NCI-H345 treated with DMSO at 0.1 percent for 48 hours (cell line): ENCODE measurements at regions not wholly inside any gene's neighbourhood (a gene's known extent, or its start where the extent isn't known, plus 50 kb on each side); places are given as distances from the start of the nearest gene placed in this dataset.
"Not testable (repeated sequence)": the region's sequence is repeated elsewhere in the genome, so short reads cannot be mapped to it uniquely, and the experiment has no call there.

Source experiments
- DNase-seq: peaks from one replicate; lab custom pipeline; 2025; ENCODE audit not compliant: unreplicated experiment; lab: John Stamatoyannopoulos, UW

- DNase-seq: no peak
Observed at GRCh38 chr7:142445019-142445686, 187.3 kb upstream of the PRSS58 start.

DNA sequence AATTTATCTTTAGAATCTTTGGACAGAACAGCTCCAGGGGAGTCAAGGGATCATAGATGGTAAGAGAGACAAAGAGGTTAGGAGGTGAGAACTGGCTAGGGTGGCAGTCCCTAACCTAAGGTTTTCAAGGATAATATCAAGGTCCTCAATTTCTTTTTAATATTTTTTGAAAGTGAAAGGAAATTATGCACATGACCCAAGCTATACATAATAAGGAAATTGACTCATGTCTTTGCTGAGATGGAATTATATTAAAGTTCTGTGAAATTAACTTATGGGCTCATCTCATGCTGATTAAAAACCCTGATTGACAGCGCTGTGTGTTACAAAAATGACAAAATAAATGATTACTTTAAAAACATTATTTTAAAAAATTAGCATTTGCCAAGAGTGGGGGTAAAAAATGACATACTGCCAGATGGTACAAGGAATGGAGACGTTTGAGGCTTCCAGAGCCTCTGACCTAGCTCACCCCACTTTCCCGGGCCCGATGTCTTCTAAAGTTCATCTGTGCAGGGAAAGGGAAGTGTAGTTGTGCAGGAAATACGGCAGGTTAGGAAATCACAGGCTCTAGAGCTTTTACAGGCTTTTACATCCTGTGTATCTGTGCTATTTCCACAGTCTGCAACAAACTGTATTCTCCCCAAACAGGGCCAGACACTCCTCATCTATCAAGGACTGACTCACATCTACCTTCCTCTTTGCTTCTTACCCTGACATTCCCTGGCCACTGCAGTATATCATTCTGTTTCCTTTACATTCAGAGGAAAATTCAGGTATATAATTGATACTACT is 185.6 kb upstream of the PRSS58 start:
- DNase-seq: no peak

- no peak for DNase-seq
Observed at GRCh38 chr7:142442396-142442795, 184.5 kb upstream of the PRSS58 start.

GRCh38 chr7:142440906-142441411 is 183.1 kb upstream of the PRSS58 start:
- no peak for DNase-seq

- DNase-seq: no peak
Observed at GRCh38 chr7:142440219-142440905, 182.5 kb upstream of the PRSS58 start.

DNA sequence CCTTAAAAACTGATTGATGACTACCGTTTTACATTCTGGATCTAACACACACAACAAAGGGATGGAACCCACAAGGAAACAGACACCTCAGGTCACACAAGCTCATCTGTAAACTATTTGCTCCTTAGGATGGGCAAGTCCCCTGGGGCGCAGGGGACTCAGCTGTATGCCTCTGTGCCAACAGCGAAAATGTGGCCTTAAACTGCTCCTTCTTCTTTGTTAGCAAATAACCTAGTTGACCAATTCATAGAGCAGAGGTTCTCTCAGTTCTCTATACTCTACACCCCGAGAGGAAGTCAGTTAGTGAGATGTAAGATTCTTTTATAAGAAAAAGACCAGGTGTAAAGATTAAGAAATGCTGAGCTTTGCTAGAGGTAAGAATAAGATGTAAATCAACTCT is 181.9 kb upstream of the PRSS58 start:
- no peak for DNase-seq

DNA sequence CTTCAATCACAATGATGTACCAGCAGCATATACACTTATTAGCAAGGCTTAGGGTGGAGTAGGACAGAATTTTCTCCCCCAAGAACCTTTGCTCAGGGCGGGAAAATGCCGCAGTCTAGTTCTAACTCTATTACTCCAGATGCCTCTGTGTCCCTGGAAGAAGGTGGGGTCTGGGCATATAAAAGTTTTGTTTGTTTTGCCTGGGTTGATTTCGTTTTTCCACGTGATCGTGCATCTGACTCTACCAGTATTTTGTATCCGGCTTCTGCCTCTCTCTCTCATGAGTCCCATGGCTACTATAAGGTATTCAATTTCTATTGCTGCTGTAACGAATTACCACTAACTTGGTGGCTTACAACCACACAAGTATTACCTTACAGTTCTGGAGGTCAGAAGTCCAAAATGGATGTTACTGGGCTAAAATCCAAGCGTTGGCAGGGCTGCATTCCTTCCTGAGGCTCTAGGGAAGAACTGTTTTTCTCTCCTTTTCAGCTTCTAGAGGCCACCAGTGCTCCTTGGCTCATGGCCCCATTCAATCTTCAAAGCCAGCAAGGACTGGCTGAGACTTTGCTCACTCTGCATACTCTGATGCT is 181.2 kb upstream of the PRSS58 start:
- DNase-seq: no peak

GRCh38 chr7:142438235-142438922 is 180.5 kb upstream of the PRSS58 start:
- no peak for DNase-seq

DNA sequence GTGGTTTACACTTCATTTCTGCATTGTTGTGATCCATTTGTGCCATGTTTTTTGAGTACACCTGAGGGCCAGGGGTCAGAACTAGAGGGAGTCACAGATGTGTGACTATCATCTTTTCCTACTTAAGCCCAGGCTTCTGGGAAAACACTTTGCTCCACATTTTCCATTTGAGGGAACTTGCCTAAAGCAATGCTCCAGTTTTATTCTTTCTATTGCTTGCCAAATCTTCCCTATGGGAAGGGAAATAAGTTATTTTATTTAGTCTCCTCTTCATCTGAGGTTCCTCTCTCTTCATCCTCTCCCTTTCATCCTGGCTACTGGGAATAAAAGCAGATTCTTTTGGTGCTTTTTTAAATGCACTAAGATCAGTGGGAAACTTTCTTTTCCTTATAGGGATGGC is 179.9 kb upstream of the PRSS58 start:
- DNase-seq: no peak

- no peak for DNase-seq
Observed at GRCh38 chr7:142436601-142437000, 178.7 kb upstream of the PRSS58 start.

DNA sequence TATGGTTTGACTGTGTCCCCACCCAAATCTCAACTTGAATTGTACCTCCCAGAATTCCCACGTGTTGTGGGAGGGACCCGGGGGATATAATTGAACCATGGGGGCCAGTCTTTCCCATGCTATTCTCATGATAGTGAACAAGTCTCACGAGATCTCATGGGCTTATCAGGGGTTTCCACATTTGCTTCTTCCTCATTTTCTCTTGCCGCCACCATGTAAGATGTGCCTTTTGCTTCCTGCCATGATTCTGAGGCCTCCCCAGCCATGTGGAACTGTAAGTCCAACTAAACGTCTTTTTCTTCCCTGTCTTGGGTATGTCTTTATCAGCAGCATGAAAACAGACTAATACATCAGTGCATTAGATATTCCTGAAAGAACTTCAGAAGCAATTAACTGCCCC is 177.7 kb upstream of the PRSS58 start:
- DNase-seq: not testable (repeated sequence)

GRCh38 chr7:142434666-142435167 is 176.9 kb upstream of the PRSS58 start:
- no peak for DNase-seq

- not testable (repeated sequence) for DNase-seq
Observed at GRCh38 chr7:142434133-142434532, 176.3 kb upstream of the PRSS58 start.

- DNase-seq: no peak
Observed at GRCh38 chr7:142432377-142432776, 174.5 kb upstream of the PRSS58 start.

- no peak for DNase-seq
Observed at GRCh38 chr7:142431491-142431890, 173.6 kb upstream of the PRSS58 start.

- DNase-seq: no peak
Observed at GRCh38 chr7:142428094-142428493, 170.2 kb upstream of the PRSS58 start.

GRCh38 chr7:142425281-142425680 is 167.4 kb upstream of the PRSS58 start:
- no peak for DNase-seq

GRCh38 chr7:142422621-142423020 is 164.8 kb upstream of the PRSS58 start:
- no peak for DNase-seq

DNA sequence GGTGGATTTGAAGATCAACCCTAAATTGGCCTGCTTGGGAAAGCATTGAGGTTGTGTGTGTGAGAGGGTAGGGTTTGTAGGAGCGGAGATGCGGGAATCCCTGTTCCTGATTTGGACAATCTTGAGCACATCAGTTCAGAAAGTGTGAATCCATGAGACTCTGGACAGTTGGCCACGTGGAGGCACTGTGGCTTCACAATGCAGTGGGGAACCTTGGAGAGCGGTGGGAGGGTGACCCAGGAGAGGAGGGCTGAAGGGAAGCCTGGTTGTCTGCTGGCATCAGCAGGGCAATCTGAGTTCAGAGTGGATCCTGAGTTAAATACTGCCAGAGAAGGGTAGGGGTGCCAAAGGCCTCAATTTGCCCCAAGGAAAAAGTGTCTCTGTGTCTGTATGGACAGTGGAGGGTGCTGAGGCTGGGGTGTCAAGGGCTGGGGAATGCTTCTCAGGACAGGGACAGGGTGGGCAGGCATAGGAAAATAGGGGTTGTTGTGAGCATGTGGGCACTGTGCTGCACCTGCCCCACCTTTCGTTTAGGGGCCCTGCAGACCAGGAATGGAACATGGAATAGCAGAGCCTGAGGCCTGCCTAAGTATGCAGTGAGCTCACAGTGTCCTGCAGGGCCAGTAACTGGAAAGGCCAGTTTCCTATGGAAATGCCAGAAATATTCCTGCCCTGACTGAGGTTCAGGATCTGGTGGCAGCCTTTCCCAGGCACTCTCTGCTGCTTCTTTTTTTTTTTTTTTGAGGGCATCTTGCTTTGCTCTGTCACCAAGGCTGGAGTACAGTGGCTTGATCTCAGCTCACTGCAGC is 162.9 kb upstream of the PRSS58 start:
- no peak for DNase-seq

DNA sequence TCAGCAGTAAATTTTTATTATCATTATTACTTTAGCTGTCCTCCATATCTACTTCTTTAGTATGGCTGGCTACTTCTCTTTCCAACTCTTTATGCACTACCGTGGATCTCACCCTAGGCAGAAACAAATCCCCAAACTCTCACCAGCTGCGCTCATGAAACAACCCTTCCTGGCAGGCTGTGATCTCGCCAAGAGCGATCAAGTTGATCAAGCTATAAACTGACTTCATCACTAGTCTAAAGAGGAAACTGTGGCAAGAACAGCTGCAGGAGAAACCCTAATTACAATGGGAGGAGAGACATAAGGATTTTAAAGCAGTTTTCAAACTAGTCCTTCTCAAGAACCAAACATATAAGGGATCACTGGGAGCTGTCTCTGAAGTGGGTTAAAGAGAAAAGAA is 160.5 kb upstream of the PRSS58 start:
- DNase-seq: no peak
